ENCODE measurements at regions not wholly inside any gene's neighbourhood (a gene's known extent, or its start where the extent isn't known, plus 50 kb on each side); places are given as distances from the start of the nearest gene placed in this dataset.

DNA sequence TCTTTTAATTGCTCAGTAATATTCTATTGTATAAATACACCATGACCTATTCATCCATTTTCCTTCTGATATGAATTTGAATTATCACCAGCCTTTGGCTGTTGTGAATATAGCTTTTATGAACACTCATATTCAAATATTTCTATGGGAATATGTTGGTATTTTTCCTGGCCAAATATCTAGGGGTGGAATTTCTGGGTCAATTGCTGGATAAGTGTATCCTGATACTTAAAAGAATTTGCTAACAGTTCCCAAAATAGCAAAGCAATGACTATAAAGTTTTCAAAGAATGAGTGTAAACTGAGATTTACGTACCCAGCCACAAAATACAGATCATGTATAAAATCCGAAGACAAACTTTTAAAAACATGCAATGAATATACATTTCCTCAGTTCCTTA lies 148.7 kb upstream of the CLEC14A start:
- TF ChIP-seq, protein P1, sequence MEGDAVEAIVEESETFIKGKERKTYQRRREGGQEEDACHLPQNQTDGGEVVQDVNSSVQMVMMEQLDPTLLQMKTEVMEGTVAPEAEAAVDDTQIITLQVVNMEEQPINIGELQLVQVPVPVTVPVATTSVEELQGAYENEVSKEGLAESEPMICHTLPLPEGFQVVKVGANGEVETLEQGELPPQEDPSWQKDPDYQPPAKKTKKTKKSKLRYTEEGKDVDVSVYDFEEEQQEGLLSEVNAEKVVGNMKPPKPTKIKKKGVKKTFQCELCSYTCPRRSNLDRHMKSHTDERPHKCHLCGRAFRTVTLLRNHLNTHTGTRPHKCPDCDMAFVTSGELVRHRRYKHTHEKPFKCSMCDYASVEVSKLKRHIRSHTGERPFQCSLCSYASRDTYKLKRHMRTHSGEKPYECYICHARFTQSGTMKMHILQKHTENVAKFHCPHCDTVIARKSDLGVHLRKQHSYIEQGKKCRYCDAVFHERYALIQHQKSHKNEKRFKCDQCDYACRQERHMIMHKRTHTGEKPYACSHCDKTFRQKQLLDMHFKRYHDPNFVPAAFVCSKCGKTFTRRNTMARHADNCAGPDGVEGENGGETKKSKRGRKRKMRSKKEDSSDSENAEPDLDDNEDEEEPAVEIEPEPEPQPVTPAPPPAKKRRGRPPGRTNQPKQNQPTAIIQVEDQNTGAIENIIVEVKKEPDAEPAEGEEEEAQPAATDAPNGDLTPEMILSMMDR (IDR thresholded peaks at IDR 0.05): no peak
- TF ChIP-seq POLR2A (IDR thresholded peaks at IDR 0.05): no peak
- TF ChIP-seq EP300 (IDR thresholded peaks at IDR 0.05): no peak
- no peak for TF ChIP-seq POLR2AphosphoS5 (IDR thresholded peaks at IDR 0.05)

Data from stomach (tissue), 4 donors.